ENCODE measurements at regions not wholly inside any gene's neighbourhood (a gene's known extent, or its start where the extent isn't known, plus 50 kb on each side); places are given as distances from the start of the nearest gene placed in this dataset.
A peak's percentile ranks its signal among the peaks of the same experiment; 100 is the strongest.
"Not testable (repeated sequence)": the region's sequence is repeated elsewhere in the genome, so short reads cannot be mapped to it uniquely, and the experiment has no call there.

DNA sequence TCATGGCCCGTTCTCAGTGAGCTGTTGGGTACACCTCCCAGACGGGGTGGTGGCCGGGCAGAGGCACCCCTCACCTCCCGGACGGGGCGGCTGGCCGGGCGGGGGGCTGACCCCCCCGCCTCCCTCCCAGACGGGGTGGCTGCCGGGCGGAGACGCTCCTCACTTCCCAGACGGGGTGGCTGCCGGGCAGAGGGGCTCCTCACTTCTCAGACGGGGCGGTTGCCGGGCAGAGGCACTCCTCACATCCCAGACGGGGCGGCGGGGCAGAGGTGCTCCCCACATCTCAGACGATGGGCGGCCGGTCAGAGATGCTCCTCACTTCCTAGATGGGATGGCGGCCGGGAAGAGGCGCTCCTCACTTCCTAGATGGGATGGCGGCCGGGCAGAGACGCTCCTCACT lies 129.7 kb upstream of the DAAM1 start:
- not testable (repeated sequence) for H3K4me3 ChIP-seq (ENCODE audit: low read length); H3K27ac ChIP-seq (ENCODE audit: low read length); H3K36me3 ChIP-seq (ENCODE audit: control insufficient read depth, insufficient read depth, low read length); DNase-seq; H3K27me3 ChIP-seq (ENCODE audit: control insufficient read depth, insufficient read depth, low read length); H3K4me1 ChIP-seq (ENCODE audit: control insufficient read depth, insufficient read depth, low read length); H3K9me3 ChIP-seq (replicated peaks; ENCODE audit: control insufficient read depth, low read depth, low read length)
- 96% methylated on average over 4 of the region's 30 CpGs for WGBS (ENCODE audit: insufficient coverage)

DNA sequence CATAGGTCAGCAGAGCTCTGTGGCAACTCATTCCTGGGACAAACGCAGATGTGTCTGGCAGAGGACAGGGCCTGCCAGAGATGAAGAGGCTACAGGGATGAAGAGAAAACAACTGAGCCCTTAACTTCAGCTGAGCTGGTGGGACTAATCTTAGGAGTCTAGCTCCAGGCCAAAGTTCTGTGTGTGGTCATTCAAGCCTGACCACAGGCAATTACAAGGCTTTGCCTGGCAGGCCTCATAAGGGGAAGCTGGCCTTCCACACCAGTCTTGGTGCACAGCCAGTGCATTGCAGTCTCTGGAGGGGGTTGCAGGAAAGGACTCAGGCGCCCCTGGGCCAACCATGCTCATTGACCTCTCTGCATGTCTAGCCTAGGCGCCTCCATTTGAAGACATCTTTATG lies 127.6 kb upstream of the DAAM1 start:
- no peak overlapping the region for H3K27ac ChIP-seq (ENCODE audit: low read length)
- H3K36me3 ChIP-seq (ENCODE audit: control insufficient read depth, insufficient read depth, low read length) = no peaks in the 10 kb centered on the region
- H3K27me3 ChIP-seq (ENCODE audit: control insufficient read depth, insufficient read depth, low read length) = no peaks in the 10 kb centered on the region
- H3K4me1 ChIP-seq (ENCODE audit: control insufficient read depth, insufficient read depth, low read length) = no peaks in the 10 kb centered on the region
- H3K4me3 ChIP-seq (ENCODE audit: low read length) = no peak overlapping the region
- WGBS (ENCODE audit: insufficient coverage) = 86% methylated on average over 3 of the region's 3 CpGs
- DNase-seq = no peak
- H3K9me3 ChIP-seq (replicated peaks; ENCODE audit: control insufficient read depth, low read depth, low read length) = peaks cover 8% of the 10 kb centered on the region

DNA sequence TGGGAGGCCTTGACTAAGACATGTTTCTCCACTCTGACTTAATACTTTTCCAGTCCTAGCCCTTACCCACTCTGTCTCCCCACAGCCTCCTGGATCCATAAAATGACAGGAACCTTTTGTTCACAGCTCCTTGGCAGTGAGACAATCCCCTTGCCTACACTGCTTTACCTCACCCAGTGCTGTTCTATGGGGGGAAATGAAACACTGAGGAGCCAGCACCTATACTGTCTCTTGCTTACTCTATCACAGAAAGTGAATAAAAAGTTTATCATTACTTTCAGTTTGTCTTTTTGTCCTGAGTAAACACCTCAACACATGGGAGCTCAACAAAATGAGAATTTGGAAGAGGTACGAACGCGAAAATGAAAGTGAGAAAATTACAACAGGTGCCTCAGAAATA lies 127.2 kb upstream of the DAAM1 start:
- WGBS (ENCODE audit: insufficient coverage) = no CpG with 5 or more reads among the region's 3 CpGs
- H3K4me1 ChIP-seq (ENCODE audit: control insufficient read depth, insufficient read depth, low read length) = no peaks in the 10 kb centered on the region
- no peaks in the 10 kb centered on the region for H3K36me3 ChIP-seq (ENCODE audit: control insufficient read depth, insufficient read depth, low read length)
- H3K27ac ChIP-seq (ENCODE audit: low read length) = no peak overlapping the region
- H3K9me3 ChIP-seq (replicated peaks; ENCODE audit: control insufficient read depth, low read depth, low read length) = peaks cover 8% of the 10 kb centered on the region
- no peaks in the 10 kb centered on the region for H3K27me3 ChIP-seq (ENCODE audit: control insufficient read depth, insufficient read depth, low read length)
- H3K4me3 ChIP-seq (ENCODE audit: low read length) = no peak overlapping the region
- DNase-seq = no peak

DNA sequence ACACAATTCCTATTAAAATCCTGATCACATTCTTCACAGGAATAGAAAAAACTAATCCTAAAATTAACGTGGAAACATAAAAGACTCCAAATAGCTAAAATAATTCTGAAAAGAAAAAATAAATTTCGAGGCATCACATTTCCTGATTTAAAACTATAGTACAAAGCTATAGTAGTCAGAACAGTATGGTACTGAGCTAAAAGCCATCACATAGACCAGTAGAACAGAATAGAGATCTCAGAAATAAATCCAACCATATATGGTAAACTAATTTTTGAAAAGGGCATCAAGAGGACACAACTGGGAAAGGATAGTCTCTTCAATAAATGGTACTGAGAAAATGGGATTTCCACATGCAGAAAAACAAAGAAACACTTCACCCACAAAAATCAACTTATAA lies 125.2 kb upstream of the DAAM1 start:
- H3K27me3 ChIP-seq (ENCODE audit: control insufficient read depth, insufficient read depth, low read length) = no peaks in the 10 kb centered on the region
- no peaks in the 10 kb centered on the region for H3K36me3 ChIP-seq (ENCODE audit: control insufficient read depth, insufficient read depth, low read length)
- H3K4me1 ChIP-seq (ENCODE audit: control insufficient read depth, insufficient read depth, low read length) = no peaks in the 10 kb centered on the region
- no peak overlapping the region for H3K27ac ChIP-seq (ENCODE audit: low read length)
- peaks cover 8% of the 10 kb centered on the region for H3K9me3 ChIP-seq (replicated peaks; ENCODE audit: control insufficient read depth, low read depth, low read length)
- no peak overlapping the region for H3K4me3 ChIP-seq (ENCODE audit: low read length)
- no peak for DNase-seq
- WGBS (ENCODE audit: insufficient coverage) = no CpG with 5 or more reads among the region's 2 CpGs

DNA sequence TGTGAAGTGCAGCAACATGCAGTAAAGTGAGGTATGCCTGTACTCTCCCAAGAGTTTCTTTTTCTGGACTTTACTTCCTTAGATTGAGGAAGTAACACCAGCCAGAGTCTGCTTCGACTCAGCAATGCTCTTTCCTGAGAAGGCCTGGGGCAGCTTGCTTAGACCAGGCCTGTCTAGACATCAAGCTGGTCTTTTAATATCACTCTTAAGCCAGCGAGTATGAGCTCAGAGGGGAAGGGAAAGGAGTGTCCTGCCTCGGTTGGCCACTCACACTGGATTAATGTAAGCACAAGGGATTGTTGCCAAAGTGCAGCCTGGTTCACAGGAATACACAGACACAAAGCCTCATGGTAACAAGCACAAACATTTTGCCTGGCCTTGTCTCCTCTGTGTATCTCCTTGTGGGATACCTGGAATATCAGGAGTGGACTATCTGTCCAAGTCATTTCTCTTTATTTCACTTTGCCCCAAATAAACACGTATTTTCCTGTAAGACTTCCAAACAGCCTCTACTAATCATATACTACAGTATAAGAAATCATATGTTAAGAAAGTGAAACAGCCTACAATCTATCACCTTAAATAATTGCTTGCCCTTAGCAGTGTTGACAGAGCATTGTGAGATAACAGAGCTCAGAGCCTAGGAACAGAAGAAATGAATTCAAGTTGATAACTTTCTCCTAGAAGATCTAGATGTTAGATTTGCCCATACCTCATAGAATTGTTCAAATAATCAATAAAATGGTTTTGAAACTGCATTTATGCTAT lies 121.2 kb upstream of the DAAM1 start:
- Histone ChIP-seq H3K27ac (ENCODE audit: low read length) (no peak overlapping the region), H3K4me1 (ENCODE audit: control insufficient read depth, insufficient read depth, low read length) (no peaks in the 10 kb centered on the region), H3K36me3 (ENCODE audit: control insufficient read depth, insufficient read depth, low read length) (no peaks in the 10 kb centered on the region), H3K27me3 (ENCODE audit: control insufficient read depth, insufficient read depth, low read length) (no peaks in the 10 kb centered on the region), H3K9me3 (replicated peaks; ENCODE audit: control insufficient read depth, low read depth, low read length) (peaks cover 8% of the 10 kb centered on the region), H3K4me3 (ENCODE audit: low read length) (no peak overlapping the region)
- DNase-seq = peak; percentile 48
- WGBS (ENCODE audit: insufficient coverage) = no CpG with 5 or more reads among the region's 4 CpGs

DNA sequence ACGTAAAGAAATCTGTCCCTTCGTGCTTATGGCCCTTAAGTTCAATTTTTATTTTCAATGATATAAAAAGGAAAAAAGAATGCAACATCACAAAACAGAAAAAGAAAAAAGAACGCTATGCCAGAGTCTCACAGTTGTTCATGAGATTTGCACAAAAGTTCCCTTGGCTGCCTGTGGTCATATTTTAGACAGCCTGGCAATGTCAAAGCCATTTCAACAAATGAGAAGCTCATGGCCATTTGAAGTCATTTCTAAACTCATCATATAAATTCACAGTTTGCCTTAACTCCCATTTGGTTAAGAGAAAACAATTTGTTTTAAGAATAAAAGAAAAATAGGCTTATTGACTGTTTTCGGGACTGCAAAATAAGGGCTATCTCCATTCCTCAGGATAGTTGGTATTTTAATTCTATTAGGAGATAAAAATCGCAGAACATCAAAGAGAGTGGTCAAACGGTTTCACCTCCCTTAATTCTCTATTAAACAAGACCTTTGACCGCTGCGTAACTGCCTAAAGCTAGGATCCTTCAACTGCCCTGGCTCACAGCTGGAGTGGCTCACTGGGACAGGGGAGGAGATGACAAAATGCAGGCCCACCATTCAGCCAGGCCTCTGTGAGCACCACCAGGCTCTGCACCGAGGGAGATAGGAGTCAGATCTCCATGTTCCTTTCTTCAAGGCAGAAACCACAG lies 119.2 kb upstream of the DAAM1 start:
- H3K36me3 ChIP-seq (ENCODE audit: control insufficient read depth, insufficient read depth, low read length) = no peaks in the 10 kb centered on the region
- H3K9me3 ChIP-seq (replicated peaks; ENCODE audit: control insufficient read depth, low read depth, low read length) = no peaks in the 10 kb centered on the region
- H3K4me1 ChIP-seq (ENCODE audit: control insufficient read depth, insufficient read depth, low read length) = no peaks in the 10 kb centered on the region
- H3K27me3 ChIP-seq (ENCODE audit: control insufficient read depth, insufficient read depth, low read length) = no peaks in the 10 kb centered on the region
- no peak overlapping the region for H3K27ac ChIP-seq (ENCODE audit: low read length)
- no peak overlapping the region for H3K4me3 ChIP-seq (ENCODE audit: low read length)
- DNase-seq = no peak
- no CpG with 5 or more reads among the region's 9 CpGs for WGBS (ENCODE audit: insufficient coverage)

DNA sequence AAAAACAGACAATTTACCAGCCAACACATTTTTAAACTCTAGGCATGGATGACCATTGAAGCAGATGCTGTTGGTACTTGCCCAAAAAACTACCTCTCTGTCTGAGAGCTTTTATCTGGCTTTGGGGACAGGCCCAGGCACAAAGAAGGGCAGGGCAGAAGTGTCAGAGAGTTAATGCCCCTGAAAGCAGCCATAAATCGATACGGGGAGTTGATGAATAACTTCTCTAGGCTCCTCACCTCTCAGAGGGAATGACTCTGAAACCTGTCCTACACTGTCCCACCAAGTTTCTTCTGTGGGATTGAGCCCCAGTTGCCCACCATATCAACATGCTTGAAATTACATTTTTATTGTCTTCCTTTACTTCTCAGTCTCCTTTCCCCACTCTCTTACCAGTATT lies 113.0 kb upstream of the DAAM1 start:
- Histone ChIP-seq H3K27me3 (ENCODE audit: control insufficient read depth, insufficient read depth, low read length) (no peaks in the 10 kb centered on the region), H3K9me3 (replicated peaks; ENCODE audit: control insufficient read depth, low read depth, low read length) (no peaks in the 10 kb centered on the region), H3K27ac (ENCODE audit: low read length) (no peak overlapping the region), H3K4me1 (ENCODE audit: control insufficient read depth, insufficient read depth, low read length) (no peaks in the 10 kb centered on the region), H3K36me3 (ENCODE audit: control insufficient read depth, insufficient read depth, low read length) (no peaks in the 10 kb centered on the region), H3K4me3 (ENCODE audit: low read length) (no peak overlapping the region)
- WGBS (ENCODE audit: insufficient coverage) = no CpG with 5 or more reads among the region's 2 CpGs
- no peak for DNase-seq

DNA sequence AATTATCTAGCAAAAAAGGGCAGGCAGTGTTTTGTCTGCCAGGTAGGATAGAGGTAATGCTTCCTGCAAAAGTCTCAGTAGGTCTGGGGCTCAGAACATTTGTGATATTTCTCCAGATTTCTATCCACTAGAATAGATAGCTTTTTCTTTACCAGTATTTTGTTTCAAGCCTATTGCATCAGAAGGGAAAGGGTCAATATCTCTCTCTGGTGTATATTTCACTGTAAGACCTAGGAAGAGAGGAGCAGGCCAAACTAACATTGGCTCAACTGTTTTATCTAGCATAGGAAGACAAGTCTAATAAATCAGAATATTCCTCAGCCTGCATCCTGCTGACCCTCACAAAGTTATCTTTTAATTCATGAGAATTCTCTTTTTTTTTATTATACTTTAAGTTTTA lies 106.7 kb upstream of the DAAM1 start:
- Histone ChIP-seq H3K9me3 (replicated peaks; ENCODE audit: control insufficient read depth, low read depth, low read length) (no peaks in the 10 kb centered on the region), H3K27me3 (ENCODE audit: control insufficient read depth, insufficient read depth, low read length) (no peaks in the 10 kb centered on the region)
- no peak for DNase-seq

DNA sequence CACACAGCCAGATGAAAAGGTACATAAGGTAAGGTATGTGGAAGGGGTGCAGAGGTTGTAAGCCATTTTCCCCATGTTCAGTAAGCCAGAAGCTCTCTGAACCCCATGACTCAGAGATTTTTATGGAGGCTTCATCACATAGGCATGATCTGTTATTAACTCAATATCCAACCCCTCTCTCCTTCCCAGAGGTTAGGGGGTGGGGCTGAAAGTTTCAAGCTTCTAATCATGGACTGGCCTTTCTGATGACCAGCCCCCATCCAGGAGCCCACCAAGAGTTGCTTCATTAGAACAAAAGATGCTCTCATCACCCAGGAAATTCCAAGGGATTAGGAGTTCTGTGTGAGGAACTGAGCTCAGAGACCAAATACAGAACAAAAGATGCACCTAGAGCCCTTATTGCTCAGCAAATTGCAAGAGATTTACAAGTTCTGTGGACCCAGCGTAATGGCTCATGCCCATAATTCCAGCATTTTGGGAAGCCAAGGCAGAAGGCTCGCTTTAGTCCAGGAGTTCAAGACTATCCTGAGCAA lies 103.2 kb upstream of the DAAM1 start:
- Histone ChIP-seq H3K27me3 (ENCODE audit: control insufficient read depth, insufficient read depth, low read length) (no peaks in the 10 kb centered on the region), H3K9me3 (replicated peaks; ENCODE audit: control insufficient read depth, low read depth, low read length) (no peaks in the 10 kb centered on the region), H3K27ac (ENCODE audit: low read length) (no peak overlapping the region), H3K4me1 (ENCODE audit: control insufficient read depth, insufficient read depth, low read length) (no peaks in the 10 kb centered on the region), H3K36me3 (ENCODE audit: control insufficient read depth, insufficient read depth, low read length) (no peaks in the 10 kb centered on the region), H3K4me3 (ENCODE audit: low read length) (no peak overlapping the region)
- 100% methylated on average over 1 of the region's 2 CpGs for WGBS (ENCODE audit: insufficient coverage)
- DNase-seq = no peak

More for the DNA sequence above, 106.7 kb upstream of the DAAM1 start:
- H3K4me1 ChIP-seq (ENCODE audit: control insufficient read depth, insufficient read depth, low read length) = no peaks in the 10 kb centered on the region
- H3K4me3 ChIP-seq (ENCODE audit: low read length) = no peak overlapping the region
- H3K27ac ChIP-seq (ENCODE audit: low read length) = no peak overlapping the region
- H3K36me3 ChIP-seq (ENCODE audit: control insufficient read depth, insufficient read depth, low read length) = no peaks in the 10 kb centered on the region

DNA sequence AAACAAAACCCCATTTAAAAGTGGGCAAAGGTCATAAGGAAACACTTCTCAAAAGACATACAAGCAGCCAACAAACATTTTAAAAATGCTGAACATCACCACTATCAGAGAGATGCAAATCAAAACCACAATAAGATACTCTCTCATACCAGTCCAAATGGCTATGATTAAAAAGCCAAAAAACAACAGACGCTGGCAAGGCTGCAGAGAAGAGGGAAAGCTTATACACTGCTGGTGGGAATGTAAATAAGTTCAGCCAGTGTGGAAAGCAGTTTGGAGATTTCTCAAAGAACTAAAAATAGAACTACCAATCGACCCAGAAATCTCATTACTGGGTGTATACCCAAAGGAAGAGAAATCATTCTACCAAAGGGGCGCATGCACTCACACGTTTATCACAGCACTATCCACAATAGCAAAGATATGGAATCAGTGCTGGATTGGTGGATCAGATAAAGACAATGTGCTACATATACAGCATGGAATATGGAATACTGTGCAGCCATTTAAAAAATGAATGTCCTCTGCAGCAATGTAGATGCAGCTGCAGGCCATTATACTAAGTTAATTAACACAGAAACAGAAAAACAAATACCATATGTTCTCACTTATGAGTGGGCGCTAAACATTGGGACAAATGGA lies 102.1 kb upstream of the DAAM1 start:
- WGBS (ENCODE audit: insufficient coverage) = no CpG with 5 or more reads among the region's 5 CpGs
- no peaks in the 10 kb centered on the region for H3K4me1 ChIP-seq (ENCODE audit: control insufficient read depth, insufficient read depth, low read length)
- no peaks in the 10 kb centered on the region for H3K36me3 ChIP-seq (ENCODE audit: control insufficient read depth, insufficient read depth, low read length)

More for the DNA sequence above, 102.1 kb upstream of the DAAM1 start:
- no peaks in the 10 kb centered on the region for H3K27me3 ChIP-seq (ENCODE audit: control insufficient read depth, insufficient read depth, low read length)
- H3K27ac ChIP-seq (ENCODE audit: low read length) = no peak overlapping the region
- H3K9me3 ChIP-seq (replicated peaks; ENCODE audit: control insufficient read depth, low read depth, low read length) = no peaks in the 10 kb centered on the region
- H3K4me3 ChIP-seq (ENCODE audit: low read length) = no peak overlapping the region
- DNase-seq = peak; percentile 31

Data from muscle of leg (tissue), 3 donors.